Neural cell (in vitro differentiated cells): ENCODE measurements at regions not wholly inside any gene's neighbourhood (a gene's known extent, or its start where the extent isn't known, plus 50 kb on each side); places are given as distances from the start of the nearest gene placed in this dataset.

ENCODE experiments used
- EP300 ChIP-seq: fragments of 450-650 bp; conservative IDR thresholded peaks from 2 replicates; pipeline ENCODE4 v1.6.1; 2014; ENCODE audit warnings: antibody characterized with exemption, mild to moderate bottlenecking, moderate library complexity; ENCODE audit not compliant: poor library complexity, severe bottlenecking
- EZH2 ChIP-seq: fragments of 200-600, 300-800 bp; shearing (Covaris generic), sonication (generic); IDR thresholded peaks from 2 replicates; pipeline ENCODE4 v1.6.1; 2014; ENCODE audit warnings: antibody characterized with exemption, low read length, borderline replicate concordance, mild to moderate bottlenecking; ENCODE audit not compliant: insufficient read depth, poor library complexity, severe bottlenecking
- MXI1 ChIP-seq: fragments of 450-650 bp; conservative IDR thresholded peaks from 2 replicates; pipeline ENCODE4 v1.6.1; 2014; ENCODE audit warnings: antibody characterized with exemption, mild to moderate bottlenecking; ENCODE audit not compliant: poor library complexity, severe bottlenecking
- POLR2AphosphoS5 ChIP-seq: IDR thresholded peaks from 2 replicates; pipeline ENCODE4 v1.6.1; 2012
- RAD21 ChIP-seq: fragments of 450-650 bp; conservative IDR thresholded peaks from 2 replicates; pipeline ENCODE4 v1.6.1; 2014; ENCODE audit warnings: antibody characterized with exemption, mild to moderate bottlenecking, moderate library complexity
- SMC3 ChIP-seq: fragments of 450-650 bp; conservative IDR thresholded peaks from 2 replicates; pipeline ENCODE4 v1.6.1; 2014; ENCODE audit warnings: antibody characterized with exemption, mild to moderate bottlenecking, moderate library complexity; ENCODE audit not compliant: poor library complexity
- TAF1 ChIP-seq: IDR thresholded peaks from 2 replicates; pipeline ENCODE4 v1.6.1; 2012; ENCODE audit warnings: low read depth
- TF ChIP-seq, protein P1 (sequence below): fragments of 450-650 bp; IDR thresholded peaks from 2 replicates; pipeline ENCODE4 v1.5.1; 2014; ENCODE audit warnings: antibody characterized with exemption, mild to moderate bottlenecking, moderate library complexity; ENCODE audit not compliant: poor library complexity, severe bottlenecking

- TF ChIP-seq, protein P1, sequence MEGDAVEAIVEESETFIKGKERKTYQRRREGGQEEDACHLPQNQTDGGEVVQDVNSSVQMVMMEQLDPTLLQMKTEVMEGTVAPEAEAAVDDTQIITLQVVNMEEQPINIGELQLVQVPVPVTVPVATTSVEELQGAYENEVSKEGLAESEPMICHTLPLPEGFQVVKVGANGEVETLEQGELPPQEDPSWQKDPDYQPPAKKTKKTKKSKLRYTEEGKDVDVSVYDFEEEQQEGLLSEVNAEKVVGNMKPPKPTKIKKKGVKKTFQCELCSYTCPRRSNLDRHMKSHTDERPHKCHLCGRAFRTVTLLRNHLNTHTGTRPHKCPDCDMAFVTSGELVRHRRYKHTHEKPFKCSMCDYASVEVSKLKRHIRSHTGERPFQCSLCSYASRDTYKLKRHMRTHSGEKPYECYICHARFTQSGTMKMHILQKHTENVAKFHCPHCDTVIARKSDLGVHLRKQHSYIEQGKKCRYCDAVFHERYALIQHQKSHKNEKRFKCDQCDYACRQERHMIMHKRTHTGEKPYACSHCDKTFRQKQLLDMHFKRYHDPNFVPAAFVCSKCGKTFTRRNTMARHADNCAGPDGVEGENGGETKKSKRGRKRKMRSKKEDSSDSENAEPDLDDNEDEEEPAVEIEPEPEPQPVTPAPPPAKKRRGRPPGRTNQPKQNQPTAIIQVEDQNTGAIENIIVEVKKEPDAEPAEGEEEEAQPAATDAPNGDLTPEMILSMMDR: no peak
- TF ChIP-seq POLR2AphosphoS5: no peak
- no peak for TF ChIP-seq EZH2
- peak; percentile 2 for TF ChIP-seq EP300
- TF ChIP-seq RAD21: no peak
- no peak for TF ChIP-seq TAF1
- TF ChIP-seq MXI1: no peak
- TF ChIP-seq SMC3: no peak
Observed at GRCh38 chr18:43341014-43341413, 63.7 kb upstream of the SYT4 start.
